ENCODE measurements at regions not wholly inside any gene's neighbourhood (a gene's known extent, or its start where the extent isn't known, plus 50 kb on each side); places are given as distances from the start of the nearest gene placed in this dataset.
A peak's percentile ranks its signal among the peaks of the same experiment; 100 is the strongest.
"Not testable (repeated sequence)": the region's sequence is repeated elsewhere in the genome, so short reads cannot be mapped to it uniquely, and the experiment has no call there.

GRCh38 chr4:131309628-131310027 is 1839.5 kb upstream of the PCDH10 start:
- no peak for DNase-seq (ENCODE audit: low spot score)

GRCh38 chr4:131316086-131316485 is 1833.0 kb upstream of the PCDH10 start:
- DNase-seq (ENCODE audit: low spot score) = no peak

GRCh38 chr4:131337936-131338335 is 1811.2 kb upstream of the PCDH10 start:
- no peak for DNase-seq (ENCODE audit: low spot score)

- no peak for DNase-seq (ENCODE audit: low spot score)
These were observed 1810.0 kb upstream of the PCDH10 start for GRCh38 chr4:131339137-131339536.

GRCh38 chr4:131344761-131345160 is 1804.3 kb upstream of the PCDH10 start:
- no peak for DNase-seq (ENCODE audit: low spot score)

- DNase-seq (ENCODE audit: low spot score) = no peak
These were observed 1801.3 kb upstream of the PCDH10 start for GRCh38 chr4:131347816-131348215.

- no peak for DNase-seq (ENCODE audit: low spot score)
These were observed 1800.8 kb upstream of the PCDH10 start for GRCh38 chr4:131348263-131348662.

- DNase-seq (ENCODE audit: low spot score) = not testable (repeated sequence)
These were observed 1796.7 kb upstream of the PCDH10 start for GRCh38 chr4:131352371-131352770.

GRCh38 chr4:131366714-131367113 is 1782.4 kb upstream of the PCDH10 start:
- DNase-seq (ENCODE audit: low spot score) = no peak

- DNase-seq (ENCODE audit: low spot score) = no peak
These were observed 1781.7 kb upstream of the PCDH10 start for GRCh38 chr4:131367441-131367840.

- DNase-seq (ENCODE audit: low spot score) = peak; percentile 81
These were observed 1778.2 kb upstream of the PCDH10 start for GRCh38 chr4:131370846-131371245.

- no peak for DNase-seq (ENCODE audit: low spot score)
These were observed 1768.0 kb upstream of the PCDH10 start for GRCh38 chr4:131381055-131381454.

- DNase-seq (ENCODE audit: low spot score) = no peak
These were observed 1766.3 kb upstream of the PCDH10 start for GRCh38 chr4:131382839-131383238.

GRCh38 chr4:131388277-131388676 is 1760.8 kb upstream of the PCDH10 start:
- DNase-seq (ENCODE audit: low spot score) = no peak

GRCh38 chr4:131408102-131408501 is 1741.0 kb upstream of the PCDH10 start:
- DNase-seq (ENCODE audit: low spot score) = no peak

GRCh38 chr4:131411393-131411792 is 1737.7 kb upstream of the PCDH10 start:
- DNase-seq (ENCODE audit: low spot score) = no peak

- no peak for DNase-seq (ENCODE audit: low spot score)
These were observed 1729.9 kb upstream of the PCDH10 start for GRCh38 chr4:131419147-131419546.

GRCh38 chr4:131426023-131426758 is 1722.9 kb upstream of the PCDH10 start:
- no peak for DNase-seq (ENCODE audit: low spot score)

GRCh38 chr4:131427000-131427399 is 1722.1 kb upstream of the PCDH10 start:
- DNase-seq (ENCODE audit: low spot score) = no peak

GRCh38 chr4:131430302-131430701 is 1718.8 kb upstream of the PCDH10 start:
- DNase-seq (ENCODE audit: low spot score) = no peak

GRCh38 chr4:131441004-131441688 is 1707.9 kb upstream of the PCDH10 start:
- peak; percentile 37 for DNase-seq (ENCODE audit: low spot score)

- DNase-seq (ENCODE audit: low spot score) = no peak
These were observed 1701.2 kb upstream of the PCDH10 start for GRCh38 chr4:131447883-131448282.

GRCh38 chr4:131450572-131451209 is 1698.4 kb upstream of the PCDH10 start:
- DNase-seq (ENCODE audit: low spot score) = no peak
